NCI-H1417 (cell line): ENCODE measurements at regions not wholly inside any gene's neighbourhood (a gene's known extent, or its start where the extent isn't known, plus 50 kb on each side); places are given as distances from the start of the nearest gene placed in this dataset.
"Not testable (repeated sequence)": the region's sequence is repeated elsewhere in the genome, so short reads cannot be mapped to it uniquely, and the experiment has no call there.

ENCODE experiments used
- DNase-seq, 3 experiments: peaks; one replicate each; lab custom pipeline; 2025; lab: John Stamatoyannopoulos, UW

GRCh38 chr2:199216253-199216652, 241.5 kb downstream of the SATB2 start:
- DNase-seq, result no peak

- no peak for DNase-seq
These were observed 250.7 kb downstream of the SATB2 start for GRCh38 chr2:199207011-199207410.

- DNase-seq, result peak in 1 of 3 experiments; percentile 68
These were observed 251.2 kb downstream of the SATB2 start for GRCh38 chr2:199206536-199206935.

DNA sequence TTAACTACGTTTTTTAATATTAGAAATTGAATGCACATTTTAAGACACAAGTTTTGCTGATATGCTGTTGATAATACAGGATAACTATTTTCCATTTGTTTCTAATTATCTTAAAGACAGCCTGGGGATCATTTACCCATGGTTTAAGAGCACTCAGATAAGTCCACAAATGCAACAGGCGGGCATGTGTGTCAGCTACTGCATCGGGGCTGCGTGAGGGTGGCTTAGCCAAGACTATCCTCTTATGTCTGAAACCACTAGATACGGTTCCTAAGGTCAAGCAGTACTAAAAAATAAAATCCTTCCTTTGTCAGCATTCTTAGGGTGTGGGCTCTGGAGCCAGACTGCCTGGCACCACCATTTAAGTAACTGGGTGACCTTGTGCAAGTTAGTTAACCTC, 254.8 kb downstream of the SATB2 start:
- no peak for DNase-seq

DNA sequence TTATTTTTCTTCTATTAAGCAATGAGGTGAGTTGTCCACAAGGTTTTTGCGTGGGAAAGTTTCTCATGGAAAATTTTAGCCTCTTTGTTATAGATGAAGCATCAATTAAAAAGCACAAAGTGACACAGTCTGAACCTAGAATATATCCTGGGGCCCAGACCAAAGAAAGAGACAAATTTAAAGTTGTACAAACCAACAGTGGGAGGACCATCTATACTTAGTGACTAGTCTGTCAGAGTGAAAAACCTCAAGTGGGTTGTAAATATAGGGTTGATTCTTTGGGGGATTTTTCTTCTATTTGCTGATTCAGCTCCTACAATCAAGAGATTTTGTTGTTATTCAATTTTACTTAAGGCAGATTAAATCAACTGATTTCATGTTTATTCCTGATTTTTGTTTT, 256.2 kb downstream of the SATB2 start:
- DNase-seq, result no peak

- no peak for DNase-seq
These were observed 257.9 kb downstream of the SATB2 start for GRCh38 chr2:199199797-199200196.

- no peak for DNase-seq
These were observed 260.3 kb downstream of the SATB2 start for GRCh38 chr2:199197448-199197847.

DNA sequence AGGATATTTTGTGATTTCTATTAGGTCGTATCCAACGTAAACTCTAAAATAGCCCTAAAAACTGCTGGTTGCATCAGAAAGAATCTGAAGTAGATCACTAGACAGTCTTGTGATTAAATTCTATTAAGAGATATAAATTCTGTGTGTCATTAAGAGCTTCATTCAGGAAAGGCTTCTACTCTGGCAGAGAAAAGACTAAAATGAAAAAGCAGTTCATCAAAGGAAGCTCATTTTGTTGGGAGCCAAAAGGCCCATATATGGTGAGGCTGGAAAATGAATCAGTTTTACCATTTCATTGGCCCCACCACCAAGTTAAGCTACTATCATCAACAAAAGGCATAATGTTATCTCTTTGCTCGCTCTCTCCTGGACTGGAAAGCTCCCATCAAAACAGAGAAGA, 261.1 kb downstream of the SATB2 start:
- DNase-seq, result no peak

- DNase-seq, result no peak
These were observed 261.7 kb downstream of the SATB2 start for GRCh38 chr2:199195927-199196502.

DNA sequence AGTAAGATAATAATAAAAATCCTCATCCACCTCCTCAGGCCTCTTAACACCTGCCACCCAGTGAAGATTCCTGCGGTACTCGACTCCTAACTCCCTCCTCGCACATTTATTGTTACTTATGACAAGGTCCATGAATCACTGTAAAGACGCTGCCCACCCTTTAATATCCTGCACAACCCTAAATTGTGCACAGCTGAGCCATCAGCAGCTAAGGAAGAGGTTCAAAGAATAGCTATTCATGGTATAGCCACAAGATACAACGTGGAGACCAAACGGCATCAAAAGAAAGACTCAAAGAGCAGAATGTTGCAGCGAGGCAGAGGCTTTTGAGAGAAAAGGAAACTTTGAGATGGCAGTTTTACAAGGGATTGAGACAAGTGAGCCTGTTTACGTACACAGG, 266.3 kb downstream of the SATB2 start:
- DNase-seq, result peak in 1 of 3 experiments; percentile 34

DNA sequence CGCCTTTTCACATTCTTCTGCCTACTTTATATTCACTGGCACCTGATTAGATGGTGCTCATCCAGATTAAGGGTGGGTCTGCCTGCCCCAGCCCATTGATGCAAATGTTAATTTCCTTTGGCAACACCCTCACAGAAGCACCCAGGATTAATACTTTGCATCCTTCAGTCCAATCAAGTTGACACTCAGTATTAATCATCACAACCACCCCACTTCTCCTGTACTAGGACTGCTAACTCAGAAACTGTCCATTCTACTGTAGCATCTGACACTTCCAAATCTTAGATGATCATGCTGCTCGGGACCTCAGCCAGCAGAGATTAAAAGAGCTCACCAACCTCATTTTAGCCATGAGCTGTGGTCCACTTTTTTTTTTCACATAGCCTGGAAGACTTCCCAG, 268.5 kb downstream of the SATB2 start:
- no peak for DNase-seq

GRCh38 chr2:199186301-199186751, 271.4 kb downstream of the SATB2 start:
- peak in 1 of 3 experiments; percentile 19 for DNase-seq

- DNase-seq, result not testable (repeated sequence)
These were observed 272.6 kb downstream of the SATB2 start for GRCh38 chr2:199185174-199185573.

GRCh38 chr2:199163613-199164458, 293.9 kb downstream of the SATB2 start:
- no peak for DNase-seq

GRCh38 chr2:199160677-199161465, 296.9 kb downstream of the SATB2 start:
- no peak for DNase-seq

DNA sequence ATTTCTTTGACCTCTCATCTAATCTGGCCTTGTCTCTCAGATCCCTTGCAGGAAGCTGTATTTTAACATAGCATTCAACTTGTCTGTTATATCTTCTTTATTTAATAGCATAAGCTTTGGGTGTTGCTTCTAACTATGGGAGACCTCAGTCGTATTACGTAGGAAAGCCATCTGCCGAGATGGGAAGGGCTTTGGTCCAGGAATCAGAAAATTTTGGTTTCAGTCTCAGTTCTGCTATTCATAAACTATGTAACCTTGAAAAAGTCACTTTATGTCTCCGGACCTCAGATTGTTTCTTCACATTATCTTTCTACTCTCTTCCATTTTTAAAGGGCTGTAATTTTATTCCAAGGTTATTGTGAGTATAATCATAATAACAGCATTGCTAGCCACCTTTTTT, 297.7 kb downstream of the SATB2 start:
- DNase-seq, result no peak

DNA sequence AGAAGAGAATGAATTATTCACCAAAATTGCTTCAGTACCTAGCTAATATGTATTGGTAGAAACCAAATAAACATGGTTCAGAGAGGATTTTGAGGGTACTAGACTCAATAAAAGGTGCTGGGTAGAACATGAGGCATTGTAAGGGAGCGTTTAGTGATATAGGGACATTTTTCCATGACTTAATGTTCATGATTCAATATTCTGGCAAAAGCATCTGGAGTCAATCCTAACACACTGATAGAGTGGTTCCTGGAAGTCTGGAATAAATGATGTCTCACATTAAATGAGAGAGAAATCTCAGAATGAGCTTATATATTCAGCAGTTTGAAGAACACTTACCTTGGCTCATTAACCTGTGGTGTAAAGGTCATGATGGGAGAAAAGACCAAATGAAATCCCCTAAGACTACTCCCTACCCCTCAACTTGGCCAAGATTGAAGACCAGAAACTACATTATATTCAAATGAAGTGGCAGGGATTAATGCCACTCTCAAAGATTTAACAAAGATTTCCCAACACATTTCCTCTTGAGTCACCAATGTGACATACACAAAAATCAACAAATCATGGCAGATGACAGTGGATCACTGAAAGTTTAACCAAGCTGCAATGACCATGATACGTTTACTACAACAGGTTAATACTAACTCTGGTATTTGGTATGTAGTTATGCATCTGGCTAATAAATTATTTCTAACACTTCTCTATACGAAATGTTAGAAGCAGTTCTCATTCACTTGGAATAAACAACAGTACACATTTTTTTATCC, 309.5 kb downstream of the SATB2 start:
- no peak for DNase-seq

DNA sequence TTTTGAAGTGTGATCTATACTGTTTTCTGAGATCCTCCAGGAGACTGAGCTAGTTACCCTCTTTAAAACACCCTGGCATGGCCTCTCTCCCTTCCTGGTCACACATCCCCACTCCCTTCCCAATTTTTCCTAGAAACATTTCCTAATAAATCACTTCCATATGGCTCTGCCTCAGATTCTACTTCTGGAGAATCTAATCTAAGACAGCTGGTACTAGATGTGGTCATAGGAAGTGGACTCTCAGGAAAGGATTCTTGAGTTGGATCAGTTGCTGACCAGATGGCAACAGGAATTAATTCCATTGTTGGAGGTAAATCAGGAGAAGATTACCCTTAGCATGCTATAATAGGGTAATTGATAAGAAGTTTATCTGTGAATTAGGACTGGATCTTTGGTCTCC, 310.5 kb downstream of the SATB2 start:
- no peak for DNase-seq

GRCh38 chr2:199144546-199144945, 313.2 kb downstream of the SATB2 start:
- no peak for DNase-seq

- no peak for DNase-seq
These were observed 313.7 kb downstream of the SATB2 start for GRCh38 chr2:199144036-199144435.

GRCh38 chr2:199136681-199137080, 321.1 kb downstream of the SATB2 start:
- no peak for DNase-seq

DNA sequence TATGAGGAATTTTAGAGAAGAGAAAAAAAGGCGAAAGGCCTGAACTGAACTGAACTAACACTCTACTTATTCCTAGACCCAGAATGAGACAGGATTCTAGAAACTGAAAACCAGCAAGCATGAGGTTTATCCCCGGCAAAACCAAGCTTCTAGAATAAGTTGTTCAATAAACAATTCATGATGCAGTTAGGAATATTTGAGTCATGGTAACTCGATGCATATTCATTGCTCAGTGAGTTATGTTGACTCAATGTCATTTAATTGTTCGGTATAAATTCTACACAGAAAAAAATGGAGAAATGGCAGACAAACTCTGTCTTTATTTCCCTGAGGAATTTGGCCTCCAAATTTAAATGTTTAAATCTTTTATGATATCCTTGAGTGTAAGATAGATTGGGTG, 321.5 kb downstream of the SATB2 start:
- DNase-seq, result no peak
